Upper lobe of left lung (tissue), 4 donors: ENCODE measurements at regions not wholly inside any gene's neighbourhood (a gene's known extent, or its start where the extent isn't known, plus 50 kb on each side); places are given as distances from the start of the nearest gene placed in this dataset.

Source experiments
- POLR2A ChIP-seq, 4 donors: fragments of 450-650 bp; IDR thresholded peaks; one replicate each; pipeline ENCODE4 v1.5.1; 2016 to 2017; ENCODE audit warnings: antibody characterized with exemption in 4 of 4, mild to moderate bottlenecking in 2 of 4
- TF ChIP-seq, protein P1 (sequence below), 6 experiments: fragments of 450-650 bp in 4 of 6; fragments of 200-600 bp in 2 of 6; sonication (generic) in 2 of 6; IDR thresholded peaks; one replicate each; pipeline ENCODE4 v1.5.1; 2016 to 2019; ENCODE audit warnings: antibody characterized with exemption in 6 of 6

- TF ChIP-seq, protein P1, sequence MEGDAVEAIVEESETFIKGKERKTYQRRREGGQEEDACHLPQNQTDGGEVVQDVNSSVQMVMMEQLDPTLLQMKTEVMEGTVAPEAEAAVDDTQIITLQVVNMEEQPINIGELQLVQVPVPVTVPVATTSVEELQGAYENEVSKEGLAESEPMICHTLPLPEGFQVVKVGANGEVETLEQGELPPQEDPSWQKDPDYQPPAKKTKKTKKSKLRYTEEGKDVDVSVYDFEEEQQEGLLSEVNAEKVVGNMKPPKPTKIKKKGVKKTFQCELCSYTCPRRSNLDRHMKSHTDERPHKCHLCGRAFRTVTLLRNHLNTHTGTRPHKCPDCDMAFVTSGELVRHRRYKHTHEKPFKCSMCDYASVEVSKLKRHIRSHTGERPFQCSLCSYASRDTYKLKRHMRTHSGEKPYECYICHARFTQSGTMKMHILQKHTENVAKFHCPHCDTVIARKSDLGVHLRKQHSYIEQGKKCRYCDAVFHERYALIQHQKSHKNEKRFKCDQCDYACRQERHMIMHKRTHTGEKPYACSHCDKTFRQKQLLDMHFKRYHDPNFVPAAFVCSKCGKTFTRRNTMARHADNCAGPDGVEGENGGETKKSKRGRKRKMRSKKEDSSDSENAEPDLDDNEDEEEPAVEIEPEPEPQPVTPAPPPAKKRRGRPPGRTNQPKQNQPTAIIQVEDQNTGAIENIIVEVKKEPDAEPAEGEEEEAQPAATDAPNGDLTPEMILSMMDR (IDR thresholded peaks at IDR 0.05) = no peak
- TF ChIP-seq POLR2A (IDR thresholded peaks at IDR 0.05) = no peak
Observed at GRCh38 chr4:85149676-85150075, 183.2 kb upstream of the WDFY3 start.
